GM18508 (cell line): ENCODE measurements at regions not wholly inside any gene's neighbourhood (a gene's known extent, or its start where the extent isn't known, plus 50 kb on each side); places are given as distances from the start of the nearest gene placed in this dataset.
"Not testable (repeated sequence)": the region's sequence is repeated elsewhere in the genome, so short reads cannot be mapped to it uniquely, and the experiment has no call there.

Experiments used
- ATAC-seq: cut with Tn5 transposase; IDR thresholded peaks from one replicate; pipeline ENCODE4 v1.9.1; 2021; ENCODE audit warnings: moderate number of reproducible peaks; ENCODE audit not compliant: insufficient read depth, unreplicated experiment

- ATAC-seq: no peak
These were observed 529.3 kb upstream of the SPRY2 start for GRCh38 chr13:80870186-80870585.

GRCh38 chr13:80866921-80867320, 526.0 kb upstream of the SPRY2 start:
- no peak for ATAC-seq

GRCh38 chr13:80865329-80865728, 524.4 kb upstream of the SPRY2 start:
- no peak for ATAC-seq

GRCh38 chr13:80862456-80862855, 521.5 kb upstream of the SPRY2 start:
- no peak for ATAC-seq

GRCh38 chr13:80860845-80861244, 519.9 kb upstream of the SPRY2 start:
- no peak for ATAC-seq

- no peak for ATAC-seq
These were observed 517.2 kb upstream of the SPRY2 start for GRCh38 chr13:80858131-80858530.

GRCh38 chr13:80857321-80857720, 516.4 kb upstream of the SPRY2 start:
- ATAC-seq: no peak

- no peak for ATAC-seq
These were observed 509.8 kb upstream of the SPRY2 start for GRCh38 chr13:80850771-80851170.

GRCh38 chr13:80844164-80844563, 503.2 kb upstream of the SPRY2 start:
- ATAC-seq: no peak

- ATAC-seq: no peak
These were observed 500.5 kb upstream of the SPRY2 start for GRCh38 chr13:80841414-80841813.

GRCh38 chr13:80840316-80840976, 499.5 kb upstream of the SPRY2 start:
- ATAC-seq: no peak

- ATAC-seq: no peak
These were observed 495.0 kb upstream of the SPRY2 start for GRCh38 chr13:80835902-80836301.

- ATAC-seq: no peak
These were observed 489.5 kb upstream of the SPRY2 start for GRCh38 chr13:80830431-80830830.

GRCh38 chr13:80828759-80829158, 487.8 kb upstream of the SPRY2 start:
- ATAC-seq: no peak

- no peak for ATAC-seq
These were observed 484.4 kb upstream of the SPRY2 start for GRCh38 chr13:80825276-80825675.

- ATAC-seq: no peak
These were observed 483.3 kb upstream of the SPRY2 start for GRCh38 chr13:80824229-80824628.

GRCh38 chr13:80823472-80823871, 482.5 kb upstream of the SPRY2 start:
- no peak for ATAC-seq

- ATAC-seq: no peak
These were observed 480.5 kb upstream of the SPRY2 start for GRCh38 chr13:80821466-80821865.

GRCh38 chr13:80817979-80818378, 477.1 kb upstream of the SPRY2 start:
- ATAC-seq: no peak

- no peak for ATAC-seq
These were observed 473.6 kb upstream of the SPRY2 start for GRCh38 chr13:80814541-80814940.

GRCh38 chr13:80810294-80810693, 469.4 kb upstream of the SPRY2 start:
- ATAC-seq: not testable (repeated sequence)

GRCh38 chr13:80802946-80803345, 462.0 kb upstream of the SPRY2 start:
- no peak for ATAC-seq
